Skin of body (tissue), 1 donor: ENCODE measurements at regions not wholly inside any gene's neighbourhood (a gene's known extent, or its start where the extent isn't known, plus 50 kb on each side); places are given as distances from the start of the nearest gene placed in this dataset.

Source experiments
- DNase-seq: peaks from one replicate; lab custom pipeline; 2025; lab: John Stamatoyannopoulos, UW

- DNase-seq: no peak
These were observed 52.4 kb upstream of the SPATA13 start for GRCh38 chr13:24107955-24108614.

DNA sequence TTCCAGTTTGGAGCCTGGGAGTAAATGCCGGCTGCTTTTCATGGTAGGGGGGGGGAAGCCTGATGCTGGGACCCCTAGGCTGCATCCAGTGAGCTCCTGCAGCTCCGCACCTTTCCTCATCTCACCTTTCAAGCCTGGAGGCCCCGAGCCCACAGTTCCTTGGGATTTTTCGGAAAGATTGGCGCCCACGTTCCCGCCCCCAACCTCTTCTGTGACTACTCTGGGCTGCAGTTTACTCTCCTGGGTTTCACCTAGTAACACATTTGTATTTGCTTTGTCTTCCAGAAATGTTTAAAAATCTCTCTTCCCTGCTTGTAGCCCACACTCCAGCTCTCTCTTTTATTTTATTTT lies 51.9 kb upstream of the SPATA13 start:
- DNase-seq: no peak

DNA sequence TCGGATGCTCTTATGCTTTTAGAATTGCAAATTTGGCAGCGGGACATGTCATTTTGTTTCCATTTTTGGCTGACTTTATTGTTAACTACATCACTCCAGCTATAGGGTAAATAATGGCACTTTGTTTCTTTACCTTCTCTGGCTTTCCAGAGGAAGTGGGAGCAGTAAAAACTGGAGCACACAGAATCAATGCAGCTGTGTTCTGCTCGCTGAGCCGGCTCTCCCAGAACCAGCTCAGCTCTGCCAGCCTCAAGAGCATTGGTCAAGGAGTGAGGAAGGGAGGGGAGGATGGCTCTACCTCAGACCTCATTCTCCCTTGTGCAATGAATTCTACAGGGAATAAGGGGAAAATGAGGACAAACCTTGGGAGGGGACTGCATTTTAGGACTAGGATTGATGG lies 50.5 kb upstream of the SPATA13 start:
- no peak for DNase-seq
